GM04503 (cell line): ENCODE measurements at regions not wholly inside any gene's neighbourhood (a gene's known extent, or its start where the extent isn't known, plus 50 kb on each side); places are given as distances from the start of the nearest gene placed in this dataset.

Source experiments
- DNase-seq: peaks from one replicate; pipeline ENCODE4 v3.0.0-alpha.2; 2012; ENCODE audit warnings: low read depth

DNA sequence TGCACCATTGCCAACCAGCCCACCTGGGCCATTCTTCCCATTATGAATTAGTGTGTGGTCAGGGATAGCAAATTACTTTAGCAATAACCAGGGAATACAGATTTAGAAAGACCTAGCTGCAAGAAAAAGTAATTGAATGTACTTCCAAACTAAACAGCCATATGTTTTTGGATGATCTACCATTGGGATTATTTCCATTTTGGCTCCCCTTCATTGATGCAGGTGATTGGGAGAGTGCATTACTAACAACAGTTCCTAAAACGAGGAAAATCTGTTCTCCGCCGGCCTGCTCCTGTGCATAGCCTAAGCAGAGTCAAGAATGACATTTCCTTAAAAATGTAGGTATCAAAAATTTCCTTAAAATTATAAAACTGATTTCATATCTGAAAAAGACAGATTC, 58.5 kb downstream of the MAIP1 start:
- DNase-seq, result no peak

DNA sequence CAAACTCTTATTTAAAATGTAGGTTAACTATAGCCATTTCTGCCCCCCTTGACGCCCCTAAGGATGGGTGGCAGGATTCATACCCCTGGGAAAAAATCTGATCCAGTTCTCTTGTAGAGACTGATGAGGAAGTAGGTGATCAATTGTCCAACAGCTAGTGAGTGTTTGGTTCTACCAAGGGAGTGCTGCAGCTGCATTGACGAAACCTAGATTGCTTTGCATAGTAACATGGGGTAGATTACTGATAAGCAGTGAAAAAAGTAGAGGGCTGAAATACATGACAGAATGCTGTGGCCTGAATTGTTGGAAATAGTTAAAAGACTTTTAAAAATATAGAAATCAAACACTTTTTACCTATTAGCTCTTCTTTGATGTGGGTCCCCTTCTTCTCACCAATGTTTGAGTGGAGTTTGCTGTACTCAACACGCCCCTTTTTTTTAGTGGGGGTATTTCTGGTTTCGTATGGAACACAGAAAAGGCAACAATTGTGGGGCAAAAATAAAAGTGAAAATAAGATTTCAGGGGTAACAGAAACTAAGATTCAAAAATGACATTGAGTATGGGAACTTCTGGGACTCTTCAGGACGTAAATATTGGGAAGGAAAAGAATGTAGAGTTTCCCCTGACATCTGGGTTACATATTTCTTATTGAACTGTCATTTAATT, 66.2 kb downstream of the MAIP1 start:
- no peak for DNase-seq

DNA sequence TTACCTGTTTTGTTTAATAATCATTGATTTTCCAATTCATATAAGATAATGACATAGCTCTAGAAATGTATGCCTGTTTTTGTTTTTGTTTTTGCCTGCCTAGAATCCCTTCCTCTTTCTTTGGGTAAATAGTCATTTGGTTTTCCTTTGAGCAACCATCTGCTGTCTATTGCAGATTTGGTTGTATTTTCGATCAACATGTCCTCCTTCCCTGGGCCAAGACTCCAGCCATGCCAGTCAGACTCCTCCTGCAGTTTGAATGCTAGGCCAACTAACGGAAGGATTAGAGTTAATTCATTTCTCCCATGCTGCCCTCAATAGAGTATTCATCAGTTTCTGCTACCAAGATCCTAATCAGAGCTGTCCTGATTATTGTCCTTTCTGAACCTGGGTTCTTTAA, 67.1 kb downstream of the MAIP1 start:
- DNase-seq, result no peak

DNA sequence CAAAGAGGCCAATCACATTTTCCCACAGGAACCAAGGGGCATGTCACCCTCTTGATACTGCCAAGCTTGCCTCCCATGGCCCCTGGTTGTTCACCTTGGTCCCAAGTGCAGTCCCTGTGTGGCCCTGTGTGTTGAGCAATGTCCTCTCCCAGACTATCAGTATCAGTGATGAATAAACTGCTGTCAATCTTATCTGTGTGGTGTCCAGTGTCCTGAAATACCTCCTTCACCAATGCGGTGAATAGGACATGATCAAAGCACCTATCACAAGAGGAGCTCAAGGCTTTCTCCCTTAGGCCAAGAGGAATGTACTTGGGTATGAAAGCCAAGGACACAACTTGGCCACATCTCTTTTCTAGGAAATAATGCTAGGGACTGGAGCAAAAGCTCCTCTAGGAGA, 68.2 kb downstream of the MAIP1 start:
- no peak for DNase-seq

DNA sequence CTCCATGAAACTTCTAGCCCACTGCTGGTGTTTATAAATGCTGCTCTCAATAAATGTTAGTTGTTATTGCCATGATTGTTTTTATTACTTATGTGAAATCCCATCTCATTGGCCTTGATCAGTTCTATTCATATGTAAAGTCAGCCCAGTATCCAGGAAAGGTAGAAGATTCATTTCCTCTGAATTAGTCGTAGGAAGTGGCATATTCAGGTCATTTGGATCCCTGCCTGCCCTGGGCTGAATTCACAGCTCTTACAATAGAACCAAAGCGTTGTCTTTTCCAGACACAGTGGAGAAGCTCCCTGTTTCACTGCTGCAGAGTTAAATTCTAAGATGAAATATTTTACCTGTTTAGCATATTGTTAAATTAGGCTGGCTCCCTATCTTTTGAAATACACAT, 70.3 kb downstream of the MAIP1 start:
- no peak for DNase-seq

DNA sequence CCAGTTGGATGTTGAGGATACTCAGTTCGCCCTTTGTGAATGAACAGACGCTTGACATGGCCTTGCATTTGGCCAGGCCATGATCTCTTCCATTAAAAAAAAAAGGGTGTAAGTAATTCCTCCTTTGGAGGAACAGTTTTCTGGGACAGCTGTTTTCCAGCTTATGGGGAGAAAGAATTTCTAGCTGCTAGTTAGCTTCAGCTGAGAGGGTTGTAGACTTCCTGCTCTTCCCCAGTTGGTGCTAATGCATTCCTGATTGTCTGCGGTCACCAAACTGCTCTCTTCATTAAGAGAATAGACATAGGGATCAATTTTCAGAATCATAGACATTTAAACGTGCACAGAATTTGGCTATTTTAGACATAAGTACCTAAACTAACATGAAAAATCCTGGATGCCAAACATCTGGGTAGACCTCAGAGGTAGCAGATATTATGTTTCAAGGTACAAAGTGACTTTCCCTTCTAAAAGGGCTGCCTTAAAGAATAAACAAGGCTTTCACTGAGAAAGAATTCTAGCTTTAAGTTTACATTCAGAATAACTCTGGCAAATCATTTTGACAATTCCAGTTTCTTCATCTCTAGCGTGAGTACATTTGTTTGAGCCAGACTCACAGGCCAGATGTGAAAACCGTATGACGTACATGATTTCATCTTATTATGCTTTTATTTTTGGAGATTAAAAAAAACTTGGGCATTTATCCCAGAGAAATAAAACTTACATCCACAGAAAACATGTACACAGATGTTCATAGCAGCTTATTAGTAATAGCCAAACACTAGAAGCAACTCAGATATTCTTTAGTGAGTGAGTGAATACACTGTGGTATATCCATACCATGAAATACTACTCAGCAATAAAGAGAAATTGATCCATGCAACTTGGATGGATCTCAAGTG, 71.2 kb downstream of the MAIP1 start:
- DNase-seq, result no peak

DNA sequence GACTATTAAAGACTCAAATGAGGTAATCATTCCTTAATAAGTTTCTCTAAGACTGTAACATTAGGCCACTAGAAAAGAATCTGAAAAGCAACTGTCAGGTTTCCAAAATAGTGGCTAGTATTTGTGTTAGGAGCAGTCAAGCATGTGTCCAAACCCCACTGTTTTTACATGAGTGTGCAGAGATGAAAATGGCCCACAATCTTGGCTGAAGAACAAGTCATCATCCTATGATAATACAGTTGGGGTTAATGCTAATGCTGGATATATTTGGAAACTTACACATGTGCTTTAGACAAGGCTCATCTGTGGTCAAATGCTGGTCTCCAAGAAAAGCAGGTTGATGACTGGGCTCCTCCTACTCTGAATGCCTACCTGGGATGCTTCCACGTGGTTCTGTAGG, 73.6 kb downstream of the MAIP1 start:
- DNase-seq, result no peak

DNA sequence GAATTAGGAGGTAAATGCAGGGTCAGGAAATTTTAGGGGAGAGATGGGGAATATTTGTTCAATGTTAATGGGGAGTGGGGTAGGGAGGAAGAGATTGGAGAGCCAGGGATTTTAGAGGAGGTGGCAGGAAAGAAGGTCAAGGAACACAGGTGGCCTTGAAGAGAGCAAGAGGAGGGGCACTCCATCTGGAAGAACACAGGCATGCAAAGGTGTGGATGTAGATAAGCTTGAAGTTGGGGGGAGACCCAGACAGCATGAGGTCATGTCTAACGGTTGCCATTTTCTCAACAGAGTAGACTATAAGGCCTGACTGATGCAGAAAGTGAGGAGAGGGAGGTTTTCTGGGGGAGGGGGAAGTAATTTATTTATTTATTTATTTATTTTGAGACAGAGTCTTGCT, 77.5 kb downstream of the MAIP1 start:
- DNase-seq, result no peak

DNA sequence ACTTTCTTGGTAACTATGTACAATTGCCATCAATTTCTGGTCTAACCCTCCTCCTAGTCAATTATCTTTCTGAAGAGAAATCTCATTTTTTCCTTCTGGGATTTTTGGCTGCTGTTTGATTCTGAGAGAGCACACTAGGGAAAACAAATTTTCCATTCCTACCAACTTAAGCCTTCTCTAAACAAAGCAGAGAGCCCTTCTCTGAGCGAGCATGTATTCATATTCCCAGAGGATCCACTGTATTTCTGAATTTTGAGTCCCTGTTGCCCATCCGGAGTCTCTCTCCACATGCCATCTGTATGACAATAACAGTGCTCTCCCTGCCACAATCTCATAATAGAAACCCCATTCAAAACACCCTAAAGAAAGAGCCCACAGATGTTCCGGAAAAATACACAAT, 78.5 kb downstream of the MAIP1 start:
- DNase-seq, result no peak

DNA sequence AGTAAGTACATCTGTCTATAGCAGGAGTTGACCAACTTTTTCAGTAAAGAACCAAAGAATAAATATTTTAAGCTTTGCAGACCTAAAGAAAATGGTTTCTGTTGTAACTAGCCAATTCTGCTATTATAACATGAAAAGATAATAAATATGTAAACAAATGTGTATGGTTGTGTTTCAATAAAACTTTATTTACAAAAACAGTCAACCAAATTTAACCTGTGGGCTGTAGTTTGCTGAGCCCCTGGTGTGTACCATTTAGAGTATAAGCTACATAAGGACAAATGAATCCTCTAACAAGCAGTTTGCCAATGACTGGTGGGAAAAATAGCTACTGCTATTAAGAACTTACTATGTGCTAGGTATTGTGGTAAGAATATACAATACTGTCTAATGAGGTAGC, 79.4 kb downstream of the MAIP1 start:
- no peak for DNase-seq

DNA sequence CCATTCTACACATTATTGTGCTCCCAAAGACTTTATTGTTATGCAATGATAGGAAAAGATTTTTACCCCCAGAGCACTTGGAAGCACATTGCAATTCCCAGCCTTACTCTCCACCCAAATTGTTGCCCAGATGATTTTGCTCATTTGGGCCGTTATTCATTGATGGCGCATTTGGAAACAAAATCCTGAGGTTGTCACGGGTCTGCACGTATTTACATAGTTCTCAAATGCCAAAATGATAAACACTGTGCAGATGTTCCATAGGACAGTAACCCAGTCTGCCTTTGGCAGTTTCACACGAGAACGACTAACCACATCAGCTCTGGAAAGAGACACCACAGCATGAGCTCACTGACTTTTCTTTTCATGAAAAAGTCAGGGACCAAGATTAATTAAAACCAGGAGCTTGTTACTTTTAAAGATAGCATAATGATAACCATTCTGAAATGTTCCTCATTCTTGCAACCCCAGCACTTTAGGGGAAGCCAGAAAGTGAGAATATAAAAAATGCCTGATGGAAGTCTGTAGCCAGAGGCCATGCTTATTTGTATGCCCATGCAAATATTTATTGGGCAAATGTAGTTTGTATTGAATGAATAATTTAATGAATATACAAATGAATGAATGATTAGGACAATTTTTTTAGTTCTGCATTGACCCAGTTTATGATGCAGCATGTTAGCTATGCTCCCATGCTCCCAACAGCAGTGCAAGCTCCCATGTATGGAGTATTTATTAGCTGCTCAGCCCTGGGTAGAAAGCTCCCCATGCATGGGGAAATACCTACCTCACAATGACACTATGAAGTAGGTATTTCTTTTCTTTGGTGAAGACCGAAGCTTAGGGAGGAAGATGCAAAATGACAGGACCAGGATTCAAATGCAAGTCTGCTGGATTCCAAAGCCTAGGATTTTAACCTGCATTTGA, 84.6 kb downstream of the MAIP1 start:
- peak; percentile 99 for DNase-seq

DNA sequence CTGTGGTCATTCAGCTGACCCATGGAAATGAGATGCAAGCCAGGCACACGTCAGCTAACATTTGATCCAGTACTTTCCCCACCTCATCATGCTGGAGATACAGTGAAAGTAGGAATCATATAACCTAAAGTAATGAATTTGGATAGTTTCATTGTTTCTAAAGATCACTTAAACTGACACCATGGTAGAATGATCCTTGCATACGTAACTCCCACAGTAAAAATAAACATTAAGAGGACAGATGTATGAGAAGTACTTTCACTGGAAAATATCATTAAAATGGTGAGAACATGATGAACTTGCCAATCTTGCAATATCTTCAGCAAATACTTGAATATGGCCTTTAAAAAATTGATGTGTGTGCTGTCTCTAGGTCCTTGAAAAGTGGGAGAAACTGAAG, 85.4 kb downstream of the MAIP1 start:
- no peak for DNase-seq

DNA sequence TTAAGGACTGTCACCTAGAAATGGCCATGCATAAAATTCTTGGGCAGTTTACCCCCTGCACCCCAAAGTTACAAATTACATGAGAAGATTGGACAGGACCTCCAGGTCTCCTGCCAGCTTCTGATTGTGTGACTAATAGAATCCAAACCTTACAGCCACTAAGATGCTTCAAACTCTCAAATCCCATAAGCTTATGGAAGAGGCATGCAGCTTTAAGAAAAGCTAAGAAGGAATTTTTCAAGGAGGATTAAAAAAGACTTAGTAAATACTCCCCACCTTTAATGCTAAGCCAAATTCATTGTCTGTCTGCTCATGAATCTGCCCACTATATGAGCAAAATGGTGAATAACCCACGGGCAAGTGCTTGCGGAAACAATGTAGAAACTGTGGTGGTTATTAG, 86.3 kb downstream of the MAIP1 start:
- DNase-seq, result no peak

DNA sequence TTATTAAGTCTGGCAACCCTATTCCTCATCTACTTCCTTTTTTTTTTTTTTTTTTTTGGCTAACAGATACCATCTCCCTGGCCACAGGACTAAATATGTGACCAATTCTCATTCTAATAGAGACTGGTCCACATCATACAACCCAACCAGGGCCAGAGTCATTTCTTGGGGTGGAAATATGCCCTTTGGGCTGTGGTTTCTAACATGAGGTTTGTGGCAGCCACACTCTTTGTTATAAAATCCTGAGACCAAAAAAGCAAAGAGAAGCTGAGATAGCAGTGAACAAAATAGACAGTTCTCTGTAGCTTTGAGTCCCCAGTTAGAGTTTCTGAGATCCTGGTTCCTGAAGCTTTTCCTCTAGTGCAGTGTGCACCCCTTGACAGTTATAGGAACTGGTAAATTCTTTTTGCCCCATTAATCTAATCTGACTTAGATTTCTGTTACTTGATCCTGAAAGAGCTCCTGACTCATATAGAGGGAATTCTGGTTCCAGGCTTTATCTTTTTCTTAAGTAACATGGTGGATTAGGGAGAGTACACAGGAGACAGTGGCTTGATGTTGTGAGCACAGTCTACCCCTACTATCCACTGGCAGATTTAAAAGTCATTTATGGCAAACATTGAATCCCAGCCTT, 86.8 kb downstream of the MAIP1 start:
- peak; percentile 39 for DNase-seq

DNA sequence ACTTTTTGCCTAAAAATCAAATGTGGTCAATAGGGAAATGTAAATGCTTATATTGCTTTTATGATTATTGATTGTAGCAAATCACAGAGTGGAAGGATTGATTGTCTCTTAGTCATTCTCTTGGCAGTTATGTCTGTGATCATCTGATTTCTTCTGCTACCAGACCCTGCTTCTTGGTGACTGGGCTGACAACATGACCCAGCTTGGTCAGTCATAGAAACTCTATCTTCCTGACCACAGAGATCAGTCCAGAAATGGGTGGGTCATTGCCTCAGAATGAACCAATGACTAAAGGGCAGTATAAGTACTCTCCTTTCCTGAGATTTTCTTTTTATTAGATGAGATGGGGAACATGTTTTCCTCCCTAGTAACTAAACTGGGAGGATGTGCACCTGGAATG, 87.6 kb downstream of the MAIP1 start:
- DNase-seq, result peak; percentile 32

DNA sequence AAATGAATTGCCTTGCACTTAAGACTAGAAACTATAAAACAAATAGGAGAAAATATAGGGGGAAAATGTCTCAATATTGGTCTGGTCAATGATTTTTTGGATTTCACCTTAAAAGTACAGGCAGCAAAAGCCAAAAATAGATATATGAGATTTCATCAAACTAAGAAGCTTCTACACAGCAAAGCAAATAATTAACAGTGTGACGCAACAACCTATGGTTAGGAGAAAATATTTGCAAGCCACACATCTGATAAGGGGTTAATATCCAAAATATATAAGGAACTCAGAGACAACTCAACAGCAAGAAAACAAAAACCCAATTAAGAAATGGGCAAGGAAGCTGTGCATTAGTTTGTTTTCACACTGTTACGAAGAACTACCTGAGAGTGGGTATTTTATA, 89.1 kb downstream of the MAIP1 start:
- DNase-seq, result no peak

DNA sequence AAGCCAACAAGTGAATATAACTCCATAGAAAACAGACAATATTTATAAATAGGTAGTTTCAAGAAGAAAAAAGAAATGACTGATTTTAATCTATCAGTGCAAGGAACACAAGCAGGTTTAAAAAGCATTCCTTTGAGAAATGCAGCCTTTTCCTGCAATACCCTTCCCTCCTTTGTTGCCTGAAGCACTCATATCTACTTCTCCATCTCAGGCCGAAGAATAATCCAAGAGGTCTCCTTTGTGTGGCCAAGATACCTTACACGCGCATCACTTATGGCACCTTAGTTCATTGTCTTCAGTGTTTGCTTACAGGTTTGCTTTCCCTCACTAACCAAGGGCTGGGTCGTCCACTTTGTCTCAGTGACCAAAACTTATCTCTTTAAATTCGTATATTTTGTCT, 93.0 kb downstream of the MAIP1 start:
- DNase-seq, result no peak

DNA sequence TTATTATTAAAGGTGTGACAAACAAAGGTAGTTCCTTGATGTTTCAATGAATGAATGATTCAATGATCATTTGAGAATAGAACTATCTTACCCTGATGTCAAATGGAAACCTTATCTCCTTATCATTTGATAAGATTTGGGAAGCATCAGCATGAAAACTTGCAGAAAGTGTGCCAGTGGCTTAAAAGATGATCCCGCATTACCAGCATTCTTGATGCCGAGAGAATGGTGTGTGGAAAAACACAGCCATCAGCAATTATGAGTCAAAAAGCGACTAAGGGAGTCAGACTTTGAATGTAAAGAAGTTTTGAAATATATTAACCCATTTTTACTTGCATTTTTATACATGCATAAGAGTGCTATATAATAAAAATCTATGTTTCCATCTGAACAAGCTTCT, 93.7 kb downstream of the MAIP1 start:
- no peak for DNase-seq

DNA sequence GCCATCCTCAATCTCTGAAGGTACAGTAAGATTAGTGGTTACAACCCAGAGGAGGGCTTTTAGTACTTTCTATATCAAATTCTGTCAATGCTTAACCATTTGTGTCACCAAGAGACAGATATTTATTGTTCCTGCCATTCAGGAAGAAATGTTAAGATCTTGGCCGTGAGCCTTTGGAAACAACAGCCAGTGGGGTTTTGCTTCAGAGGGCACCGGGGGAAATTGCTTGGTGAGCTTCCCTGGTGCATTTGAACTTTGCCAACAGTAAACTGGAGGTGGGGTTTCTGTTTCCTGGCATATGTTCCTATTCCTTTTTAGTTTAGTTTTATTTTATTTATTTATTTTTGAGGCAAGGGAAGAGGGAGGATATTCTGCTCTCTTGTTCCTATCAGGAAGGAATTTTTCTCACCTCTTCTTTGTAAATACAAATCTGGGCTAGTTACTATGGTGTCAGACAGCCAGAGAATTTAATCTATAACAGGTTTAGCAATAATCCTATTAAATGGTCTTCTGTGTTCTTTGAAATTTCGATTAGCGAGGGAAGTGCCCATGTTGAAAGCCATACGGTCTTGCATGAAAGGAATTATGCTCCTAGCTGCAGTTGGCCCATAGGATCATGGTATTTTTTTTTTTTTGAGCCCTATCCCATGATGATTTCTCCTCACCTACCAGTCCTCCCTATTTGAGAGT, 95.7 kb downstream of the MAIP1 start:
- no peak for DNase-seq

DNA sequence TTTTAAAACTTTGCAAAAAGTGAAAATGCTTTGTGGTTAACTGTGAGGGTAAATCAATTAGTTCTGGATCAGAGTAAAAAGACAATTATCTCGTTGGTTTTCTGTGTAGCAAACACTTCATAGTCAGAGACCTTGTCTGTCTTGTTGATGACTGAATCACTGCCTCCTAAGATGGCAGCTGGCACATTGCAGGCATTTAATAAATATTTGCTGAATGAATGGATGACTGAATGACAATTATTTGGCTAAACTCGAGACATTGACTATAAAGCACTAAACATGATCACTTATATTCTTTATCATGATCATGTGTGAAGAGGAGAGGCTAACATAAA, 96.2 kb downstream of the MAIP1 start:
- DNase-seq, result no peak

DNA sequence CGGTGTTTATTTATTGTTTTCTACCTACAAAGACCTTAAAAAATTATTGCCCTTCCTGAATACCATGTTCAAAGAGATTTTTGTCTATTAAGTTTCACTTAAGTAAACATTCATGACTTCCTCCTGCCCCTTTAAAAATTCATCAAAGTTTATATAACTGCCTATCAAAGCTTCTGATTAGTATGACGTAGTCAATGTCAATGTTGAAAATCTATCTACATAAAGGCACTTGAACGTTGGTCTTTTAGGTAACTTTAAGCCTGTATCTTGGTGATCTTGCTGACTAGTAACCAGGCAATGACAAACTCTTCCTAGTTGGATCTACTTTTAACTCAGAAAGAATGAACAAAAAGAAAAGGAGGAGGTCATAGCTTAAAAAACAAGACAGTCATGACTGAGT, 97.2 kb downstream of the MAIP1 start:
- no peak for DNase-seq
